GM19397 (cell line): ENCODE measurements at regions not wholly inside any gene's neighbourhood (a gene's known extent, or its start where the extent isn't known, plus 50 kb on each side); places are given as distances from the start of the nearest gene placed in this dataset.
"Not testable (repeated sequence)": the region's sequence is repeated elsewhere in the genome, so short reads cannot be mapped to it uniquely, and the experiment has no call there.

ENCODE experiments used
- ATAC-seq: cut with Tn5 transposase; IDR thresholded peaks from one replicate; pipeline ENCODE4 v1.9.1; 2021; ENCODE audit warnings: mild to moderate bottlenecking, moderate library complexity; ENCODE audit not compliant: unreplicated experiment

DNA sequence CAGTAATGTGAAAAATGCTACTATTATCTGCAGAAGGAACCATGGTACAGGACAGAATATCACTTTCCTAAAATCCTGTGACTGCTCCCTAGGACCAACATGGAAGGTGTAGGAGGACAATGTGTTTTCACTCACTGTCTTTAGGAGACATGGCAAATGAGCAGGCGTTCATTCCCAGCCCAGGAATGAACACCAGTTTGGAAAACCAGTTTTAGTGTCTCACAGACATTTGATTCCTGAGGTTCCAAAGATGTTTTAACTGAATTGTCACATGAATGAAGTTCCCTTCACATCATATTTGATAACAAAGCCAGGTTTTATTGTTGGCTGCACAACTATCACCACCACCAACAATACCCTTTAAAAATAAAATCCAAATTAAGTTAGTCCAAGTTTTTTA is 178.2 kb downstream of the ENC1 start:
- no peak for ATAC-seq

DNA sequence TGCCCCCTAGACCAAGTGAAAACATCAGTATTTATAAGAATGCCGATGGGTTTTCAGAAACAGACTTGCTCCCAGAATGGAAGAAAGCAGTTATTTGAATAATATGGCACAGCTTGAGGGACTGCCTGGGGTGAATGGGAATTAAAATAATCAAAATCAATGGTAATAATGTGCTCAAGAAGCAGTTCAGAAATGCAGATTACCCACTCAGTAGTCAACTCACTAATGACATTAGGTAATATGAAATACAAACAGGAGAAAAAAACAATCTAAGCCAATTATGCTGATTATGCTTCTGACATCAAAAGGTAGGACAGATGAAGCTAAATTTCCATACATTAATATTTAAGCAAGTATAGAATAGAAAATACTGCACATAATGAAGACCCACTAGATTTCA is 179.3 kb downstream of the ENC1 start:
- ATAC-seq: no peak

DNA sequence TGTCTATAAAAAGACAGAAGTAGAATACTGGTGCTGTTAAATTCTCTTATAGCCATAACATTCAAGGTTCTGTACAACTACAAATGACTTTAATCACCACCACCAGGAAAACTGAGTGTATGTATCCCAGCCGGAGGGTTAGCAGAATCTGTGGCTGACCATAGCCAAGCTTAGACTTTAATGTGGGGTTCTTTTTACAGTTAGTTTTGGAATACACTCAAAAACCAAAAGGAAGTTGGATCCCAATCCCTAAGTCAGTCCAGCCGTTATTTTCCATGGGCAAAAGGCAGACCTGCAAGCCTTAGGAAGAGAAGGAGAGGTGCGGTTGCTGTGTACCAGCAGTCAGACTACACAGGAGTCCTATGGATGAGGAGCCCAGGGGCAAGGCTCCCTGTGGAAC is 179.8 kb downstream of the ENC1 start:
- no peak for ATAC-seq

DNA sequence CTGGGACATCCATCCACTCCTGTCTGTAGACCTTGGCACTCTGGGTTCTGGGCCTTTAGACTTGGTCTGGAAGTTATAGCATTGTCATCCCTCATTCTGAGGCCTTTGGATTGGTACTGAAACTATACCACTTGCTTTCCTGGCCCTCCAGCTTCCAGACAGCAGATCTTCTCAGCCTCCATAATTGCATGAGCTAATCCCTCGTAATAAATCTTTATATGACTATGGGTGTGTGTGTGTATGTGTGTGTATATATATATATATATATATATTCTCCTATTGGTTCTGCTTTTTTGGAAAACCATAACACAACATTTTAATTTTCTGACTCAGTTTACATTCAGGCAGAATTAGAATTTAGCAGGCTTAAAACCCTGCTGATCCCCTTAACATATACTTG is 180.5 kb downstream of the ENC1 start:
- ATAC-seq: no peak

DNA sequence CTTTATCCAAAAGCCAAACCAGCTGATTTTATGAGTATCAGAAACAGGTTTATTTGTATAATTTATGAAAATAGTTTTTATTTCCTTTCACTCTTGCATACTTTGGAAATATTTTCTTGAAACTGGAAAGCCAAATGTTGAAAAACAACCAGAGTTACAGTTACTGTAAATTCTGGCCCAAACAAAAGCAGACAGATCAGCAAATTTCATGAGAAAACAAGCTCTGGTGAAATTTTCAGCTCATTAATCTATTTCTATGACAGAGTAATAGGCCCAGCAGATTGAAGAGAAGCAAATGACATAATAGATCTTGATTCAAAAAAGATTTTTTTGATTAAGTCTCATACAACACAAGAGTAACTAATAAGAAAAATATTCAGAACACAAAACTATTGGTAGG is 182.7 kb downstream of the ENC1 start:
- no peak for ATAC-seq

DNA sequence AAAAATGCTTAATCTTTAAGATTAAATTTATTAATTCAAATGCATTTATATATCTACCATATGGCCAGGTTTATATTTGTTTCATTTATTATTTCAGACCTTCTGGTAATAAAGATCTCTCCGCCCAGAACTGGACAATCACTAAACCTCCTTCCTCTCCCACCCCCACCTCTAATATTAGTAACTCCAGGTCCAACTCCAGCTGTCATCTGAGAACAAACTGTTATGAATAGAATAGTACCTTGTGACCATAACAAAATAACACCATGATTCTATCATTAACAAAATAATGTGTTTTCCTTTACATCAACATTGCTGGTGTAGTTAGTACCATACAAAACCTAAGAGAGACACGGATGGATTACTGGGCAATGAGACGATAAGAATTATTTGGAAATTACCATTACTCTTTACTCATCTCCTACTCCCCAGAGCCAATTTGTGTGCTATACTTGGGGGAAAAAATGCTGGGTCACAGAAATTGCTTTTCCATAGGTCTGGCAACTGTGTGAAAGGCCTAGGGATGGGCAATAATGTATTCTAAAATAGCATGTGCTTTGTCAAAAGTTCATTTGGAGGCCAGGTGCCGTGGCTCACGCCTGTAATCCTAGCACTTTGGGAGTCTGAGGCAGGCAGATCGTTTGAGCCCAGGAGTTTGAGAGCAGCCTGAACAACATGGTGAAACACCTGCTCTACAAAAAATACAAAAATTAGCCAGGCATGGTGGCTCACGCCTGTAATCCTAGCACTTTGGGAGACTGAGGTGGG is 186.1 kb downstream of the ENC1 start:
- ATAC-seq: no peak

DNA sequence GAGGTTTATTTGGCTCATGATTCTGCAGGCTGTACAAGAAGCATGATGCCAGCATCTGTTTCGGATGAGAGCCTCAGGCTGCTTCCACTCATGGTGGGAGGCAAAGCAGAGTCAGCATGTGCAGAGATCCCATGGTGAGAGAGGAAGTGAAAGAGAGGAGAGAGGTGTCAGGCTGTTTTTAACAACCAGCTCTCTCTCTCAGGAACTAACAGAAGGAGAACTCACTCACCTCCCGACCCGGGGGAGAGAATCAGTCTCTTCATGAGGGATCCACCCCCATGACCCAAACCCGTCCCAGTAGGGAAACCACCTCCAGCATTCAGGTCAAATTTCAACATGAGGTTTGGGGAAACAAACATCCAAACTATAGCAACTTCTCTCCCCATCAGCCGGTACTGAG is 187.7 kb downstream of the ENC1 start:
- no peak for ATAC-seq

DNA sequence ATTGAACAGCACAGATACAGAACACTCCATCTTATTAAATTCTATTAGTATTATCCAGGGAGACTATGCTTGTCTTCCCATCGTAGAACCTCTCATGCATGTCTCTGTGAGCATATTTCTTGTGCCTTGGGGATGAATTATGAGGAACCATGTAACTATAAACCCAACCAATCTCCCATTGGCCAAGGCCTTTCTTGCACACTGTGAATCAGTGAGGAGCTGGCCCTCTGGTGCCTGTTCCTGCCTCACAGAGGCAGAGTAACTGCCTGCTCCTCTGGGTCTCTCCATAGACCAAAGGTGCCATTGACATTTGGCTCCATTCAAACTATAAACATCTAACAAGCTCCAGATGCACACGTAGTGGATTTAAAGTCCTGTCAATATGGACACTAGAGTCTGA is 190.4 kb downstream of the ENC1 start:
- ATAC-seq: no peak

DNA sequence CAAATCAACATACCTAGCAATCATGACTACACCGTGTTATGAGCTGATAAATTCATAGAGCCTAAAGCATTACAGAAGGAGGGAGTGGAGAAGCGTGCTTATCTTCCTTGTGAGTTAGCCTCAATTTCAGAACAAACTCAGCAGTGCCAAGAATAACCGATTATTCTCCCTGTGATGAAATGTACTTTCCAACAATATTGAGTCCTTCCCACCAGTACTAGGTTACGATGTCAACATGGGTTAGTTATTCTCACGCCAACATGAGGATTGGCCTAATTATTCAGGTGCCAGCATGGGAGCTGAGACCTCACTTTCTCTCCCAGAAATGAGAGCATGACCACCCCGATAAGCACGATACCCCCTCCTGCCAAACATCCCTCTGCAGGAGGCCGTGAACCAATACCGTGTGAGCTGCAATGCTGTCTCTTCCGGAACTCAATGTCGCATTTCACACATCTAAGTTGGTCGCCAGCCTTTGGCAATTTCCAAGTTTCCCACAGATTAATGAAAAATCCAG is 193.7 kb downstream of the ENC1 start:
- no peak for ATAC-seq

DNA sequence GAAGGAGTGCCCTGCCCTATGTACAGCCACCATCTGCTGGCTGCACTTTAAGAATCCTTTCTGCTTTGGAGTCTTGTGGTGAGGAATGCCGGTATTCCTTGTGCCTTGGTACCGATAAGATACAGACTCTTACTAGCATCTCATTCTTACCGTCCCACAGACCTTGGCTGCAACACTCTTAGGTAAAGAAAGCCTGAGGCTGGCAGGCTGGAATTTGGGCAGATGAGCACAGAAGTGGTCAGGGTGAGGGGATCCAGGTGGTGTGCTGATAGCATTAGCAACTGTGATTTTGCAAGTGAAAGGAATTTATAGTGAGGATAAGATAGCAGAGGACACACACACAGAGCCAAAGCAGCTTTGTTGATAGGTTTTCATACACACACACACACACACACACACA is 198.1 kb downstream of the ENC1 start:
- ATAC-seq: no peak

DNA sequence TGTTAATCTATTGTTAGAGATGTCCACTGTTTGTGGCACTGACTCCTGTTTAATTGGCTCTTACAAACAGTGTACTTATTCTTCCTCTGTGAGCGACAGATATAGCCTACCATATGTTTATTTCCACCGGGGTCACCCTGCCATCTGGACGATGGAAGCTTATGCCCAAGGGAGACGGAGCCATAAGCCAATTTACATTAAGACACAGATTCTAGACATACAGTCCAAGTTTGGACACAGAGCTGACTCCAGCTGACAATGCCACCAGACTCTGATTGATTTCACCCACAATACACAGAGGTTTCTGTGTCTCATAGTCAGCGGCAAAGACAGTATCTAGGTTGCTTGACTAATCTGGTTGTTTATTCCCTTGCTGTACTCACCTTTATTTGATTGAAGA is 198.9 kb downstream of the ENC1 start:
- ATAC-seq: no peak

DNA sequence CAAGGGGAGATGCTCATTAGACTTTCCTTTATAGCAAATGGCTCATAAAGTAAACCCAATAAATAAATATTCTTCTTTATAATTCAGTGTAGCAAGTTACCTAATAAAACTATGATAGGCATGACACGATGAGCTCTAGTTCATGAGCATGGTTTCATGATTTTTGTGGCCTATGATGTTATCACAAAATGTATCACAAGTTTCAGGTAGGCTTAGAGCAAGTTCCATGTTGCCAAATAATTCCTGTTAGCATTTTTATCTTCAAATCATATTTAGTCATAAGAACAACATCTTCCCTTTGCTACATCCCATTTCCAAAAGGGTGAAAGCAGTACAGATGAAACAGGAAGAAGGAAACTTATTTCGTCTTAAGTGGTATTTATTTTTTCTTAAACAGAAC is 200.2 kb downstream of the ENC1 start:
- no peak for ATAC-seq

DNA sequence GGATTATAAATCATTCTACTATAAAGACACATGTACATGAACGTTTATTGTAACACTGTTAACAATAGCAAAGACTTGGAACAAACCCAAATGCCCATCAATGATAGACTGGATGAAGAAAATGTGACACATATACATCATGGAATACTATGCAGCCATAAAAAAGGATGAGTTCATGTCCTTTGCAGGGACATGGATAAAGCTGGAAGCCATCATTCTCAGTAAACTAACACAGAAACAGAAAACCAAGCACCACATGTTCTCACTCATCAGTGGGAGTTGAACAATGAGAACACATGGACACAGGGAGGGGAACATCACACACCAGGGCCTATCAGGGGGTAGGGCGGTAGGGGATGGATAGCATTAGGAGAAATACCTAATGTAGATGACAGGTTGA is 202.7 kb downstream of the ENC1 start:
- ATAC-seq: not testable (repeated sequence)

DNA sequence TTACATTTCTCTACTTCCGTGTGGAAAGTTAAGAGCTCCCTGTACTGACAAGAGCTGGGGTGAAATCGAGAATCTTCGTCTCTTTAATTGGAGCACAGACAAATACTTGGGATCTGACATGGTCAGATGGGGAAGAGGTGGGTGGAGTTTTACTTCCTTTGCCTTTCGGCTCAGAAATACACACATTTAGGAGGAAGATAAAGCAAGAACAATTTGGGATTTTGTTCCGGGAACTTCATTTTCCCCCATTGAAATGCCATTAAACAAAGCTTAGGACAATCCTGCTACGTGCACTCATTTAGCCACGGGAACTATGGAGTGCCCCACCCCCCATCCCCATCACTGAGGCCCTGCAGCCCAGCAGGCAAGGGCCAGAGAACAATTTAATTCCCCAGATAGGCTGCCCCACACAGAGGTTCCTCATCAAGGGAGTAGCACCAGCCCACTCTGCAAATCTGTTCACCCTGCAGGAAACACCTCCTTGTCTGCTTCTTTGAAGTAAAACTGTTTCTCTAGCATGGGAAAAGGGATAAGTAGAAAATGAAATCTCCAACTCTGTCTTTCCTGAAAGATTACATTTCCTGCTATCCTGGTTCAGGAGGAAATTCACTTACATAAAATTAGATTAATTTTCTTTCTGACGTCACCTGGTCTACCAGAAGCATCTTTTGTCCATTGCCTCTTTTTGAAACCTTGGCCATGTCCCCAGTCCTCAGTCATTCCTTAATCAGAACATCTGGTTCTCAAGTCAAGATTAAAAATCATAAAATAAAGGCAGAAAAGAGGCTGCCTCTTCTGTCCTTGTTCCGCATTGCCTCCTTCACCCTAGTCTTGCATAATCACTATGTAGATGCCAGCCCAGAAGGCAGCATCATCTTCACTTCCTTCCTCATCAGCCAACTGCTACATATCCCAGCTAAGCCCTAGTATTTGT is 206.4 kb downstream of the ENC1 start:
- ATAC-seq: no peak

DNA sequence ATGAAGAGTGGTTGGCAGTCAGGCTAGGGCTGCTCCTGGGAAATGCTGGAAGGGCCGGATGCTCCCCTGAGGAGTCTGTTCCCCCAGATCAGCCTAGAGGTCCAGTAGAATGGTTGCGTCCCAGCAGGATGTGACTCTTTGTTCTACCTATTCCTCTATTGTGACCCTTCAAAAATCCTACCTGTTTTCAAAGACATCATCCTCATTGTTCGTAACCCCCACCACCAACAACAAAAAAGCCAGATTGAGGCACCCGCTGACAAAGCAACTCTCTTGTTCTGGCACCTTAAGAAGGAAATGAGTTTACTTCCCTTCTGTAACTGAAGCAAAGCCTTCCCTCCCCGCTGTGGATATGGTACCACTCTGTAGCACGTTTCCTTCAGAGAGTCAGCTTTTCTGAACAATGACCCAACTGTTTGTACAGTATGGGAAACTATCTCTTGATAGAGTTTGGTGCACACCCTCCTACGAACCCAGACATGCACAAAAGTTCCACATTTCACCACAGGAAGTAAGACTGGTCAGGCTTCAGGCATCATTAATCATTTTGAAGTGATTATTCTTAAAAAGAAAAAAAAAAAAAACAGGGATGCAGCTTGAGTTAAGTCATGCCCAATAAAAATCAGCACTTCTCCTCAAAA is 207.2 kb downstream of the ENC1 start:
- peak; percentile 55 for ATAC-seq

DNA sequence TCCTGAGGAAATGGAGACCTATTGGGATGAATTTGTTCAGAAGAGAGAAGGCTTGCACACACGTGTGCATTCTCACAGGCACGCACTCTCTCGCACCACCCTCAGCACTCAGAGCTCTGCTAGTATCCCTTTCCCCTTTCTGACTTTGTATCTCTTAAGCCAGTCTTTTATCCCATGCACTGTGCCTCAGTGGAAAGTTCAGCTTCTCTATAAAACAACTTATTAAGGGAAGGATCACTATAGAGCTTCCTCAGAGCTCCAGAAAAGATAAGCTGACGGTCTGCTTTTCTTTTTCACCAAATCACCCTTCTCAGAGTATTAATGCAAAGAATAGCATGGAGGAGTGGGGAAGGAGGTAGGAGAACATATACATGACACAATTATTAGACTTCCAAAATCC is 207.8 kb downstream of the ENC1 start:
- ATAC-seq: no peak

DNA sequence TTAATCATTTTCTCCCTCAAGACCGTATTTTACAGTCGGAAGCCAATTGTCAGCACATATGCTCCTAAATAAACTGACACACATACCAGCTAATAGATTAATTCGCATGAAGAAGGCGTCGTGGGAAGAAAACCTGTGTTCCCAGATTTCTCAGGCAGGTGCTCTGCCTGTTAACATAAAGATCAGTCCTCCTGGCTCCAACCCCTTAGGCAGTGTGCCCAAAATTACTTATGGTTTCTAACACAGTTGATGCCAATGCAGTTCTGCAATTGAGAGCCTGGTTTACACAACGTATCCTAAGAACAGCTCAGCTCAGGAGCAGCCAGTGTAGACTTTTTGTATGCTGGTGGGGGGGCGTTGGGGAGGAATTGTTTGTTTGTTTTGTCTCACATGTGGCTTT is 208.3 kb downstream of the ENC1 start:
- no peak for ATAC-seq

DNA sequence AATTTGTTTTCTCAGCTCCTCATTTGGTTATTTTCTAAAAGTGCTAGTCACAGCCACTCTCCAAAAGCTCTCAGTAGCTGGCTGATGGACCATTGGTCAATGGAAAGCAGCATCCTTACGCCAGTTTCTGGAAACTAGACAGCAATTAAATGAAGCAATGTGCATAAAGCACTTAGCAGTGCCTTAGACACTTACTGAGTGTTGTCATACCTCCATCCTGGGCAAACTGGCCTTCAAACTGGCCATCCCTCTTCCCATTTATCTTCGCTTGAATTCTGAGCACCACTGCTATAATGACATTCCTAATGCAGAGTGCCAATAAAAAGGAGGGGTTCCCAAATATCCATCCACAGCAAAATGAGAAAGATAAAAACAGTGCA is 209.2 kb downstream of the ENC1 start:
- no peak for ATAC-seq

DNA sequence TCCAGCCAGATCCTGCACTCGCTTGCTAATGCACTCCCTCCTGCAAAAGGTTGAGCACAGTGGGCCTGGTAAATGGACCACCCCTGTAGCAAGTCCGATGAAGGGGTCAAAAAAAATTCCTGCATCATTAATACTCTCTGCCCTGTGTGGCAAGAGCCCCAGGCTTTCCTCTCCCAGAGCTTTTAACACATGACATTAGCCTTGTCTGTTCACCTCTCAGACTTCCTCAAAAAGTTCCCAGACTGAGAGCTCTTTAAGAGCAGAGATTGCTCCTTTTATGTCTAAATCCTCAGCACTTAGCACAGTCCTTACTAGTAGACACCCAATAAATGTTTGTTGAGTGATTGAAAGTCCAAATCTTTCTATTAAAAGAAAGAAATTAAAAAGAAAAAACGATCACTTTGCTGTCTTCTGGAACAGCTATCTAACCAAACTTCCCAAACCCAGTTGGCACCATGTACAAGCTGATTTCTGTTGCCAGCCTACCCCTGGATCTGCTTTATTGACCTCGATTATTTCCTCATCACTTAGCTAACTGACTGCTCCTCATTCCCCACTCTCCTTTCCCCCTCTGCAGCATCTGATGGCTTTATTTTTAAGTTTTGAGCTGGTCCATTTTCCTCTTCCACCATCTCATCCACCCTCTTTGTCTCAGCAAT is 209.8 kb downstream of the ENC1 start:
- ATAC-seq: no peak

DNA sequence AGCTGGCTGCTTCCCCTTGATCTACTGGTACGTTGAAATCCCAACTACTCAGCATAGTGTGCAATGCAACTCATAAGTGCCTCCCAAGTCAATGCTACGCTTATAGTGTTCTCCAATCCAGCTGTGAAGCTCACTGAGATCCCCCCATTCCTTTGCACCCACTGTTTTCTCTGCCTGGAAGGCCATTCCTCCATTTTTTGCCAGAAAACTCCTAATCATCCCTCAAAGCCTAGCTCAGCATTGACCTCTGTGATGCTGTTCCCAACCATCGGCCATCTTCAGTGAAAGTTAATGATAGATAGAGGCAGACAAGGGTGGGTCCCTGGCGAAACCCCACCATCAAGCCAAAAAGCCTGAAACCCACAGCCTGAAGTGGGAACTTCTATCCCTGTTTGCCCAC is 211.0 kb downstream of the ENC1 start:
- no peak for ATAC-seq

DNA sequence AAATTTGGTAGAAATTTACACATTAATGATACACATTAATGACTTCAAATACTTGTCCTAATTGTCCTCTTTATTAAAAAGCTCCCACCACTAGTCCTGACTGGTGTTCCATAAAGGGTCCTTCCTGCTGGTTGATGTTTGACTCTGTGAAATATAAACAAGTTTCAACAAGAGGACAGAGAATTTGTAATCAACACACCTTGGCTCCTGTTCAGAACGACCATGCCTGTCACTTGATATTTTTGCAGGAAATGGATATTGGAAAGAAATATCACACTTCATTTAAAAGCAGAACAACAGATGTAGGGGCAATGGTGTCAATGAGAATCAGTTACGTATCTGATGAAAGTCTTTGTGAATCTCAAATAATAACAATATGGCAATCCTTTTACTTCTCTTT is 211.7 kb downstream of the ENC1 start:
- no peak for ATAC-seq
